ENCODE measurements at regions not wholly inside any gene's neighbourhood (a gene's known extent, or its start where the extent isn't known, plus 50 kb on each side); places are given as distances from the start of the nearest gene placed in this dataset.

GRCh38 chr5:133904641-133905040 is 63.8 kb downstream of the C5orf15 start:
- no peak for TF ChIP-seq CTCF (IDR thresholded peaks at IDR 0.05)
- TF ChIP-seq POLR2A (IDR thresholded peaks at IDR 0.05; ENCODE audit: low read depth), result no peak
- no peak for TF ChIP-seq EP300 (IDR thresholded peaks at IDR 0.05)
